Colonic mucosa (tissue), 4 donors: ENCODE measurements at regions not wholly inside any gene's neighbourhood (a gene's known extent, or its start where the extent isn't known, plus 50 kb on each side); places are given as distances from the start of the nearest gene placed in this dataset.

Source experiments
- DNase-seq: peaks from one replicate; pipeline ENCODE4 v3.0.0-alpha.2; 2020
- H3K27ac ChIP-seq: fragments of 200-600 bp; one replicate; pipeline ENCODE4 v1.8.0; 2021
- H3K27me3 ChIP-seq: fragments of 200-600 bp; one replicate; pipeline ENCODE4 v1.8.0; 2021
- H3K36me3 ChIP-seq: fragments of 200-600 bp; one replicate; pipeline ENCODE4 v1.8.0; 2021
- H3K4me1 ChIP-seq: fragments of 200-600 bp; one replicate; pipeline ENCODE4 v1.8.0; 2021; ENCODE audit warnings: mild to moderate bottlenecking
- H3K4me3 ChIP-seq: fragments of 200-600 bp; one replicate; pipeline ENCODE4 v1.8.0; 2021
- H3K9ac ChIP-seq, 2 donors: one replicate each; pipeline ENCODE4 v1.7.0; 2013; ENCODE audit warnings: control low read depth in 2 of 2, low read depth in 2 of 2, low read length in 2 of 2
- H3K9me3 ChIP-seq: fragments of 200-600 bp; one replicate; pipeline ENCODE4 v1.8.0; 2021
- intact Hi-C: fragments of 100-400 bp; cut with DNase I; formaldehyde crosslinking; loops from one replicate; pipeline ENCODE4 v1.14.1; 2022
- TF ChIP-seq, protein P1 (sequence below): fragments of 200-600 bp; IDR thresholded peaks from one replicate; pipeline ENCODE4 v1.8.0; 2022; ENCODE audit warnings: antibody characterized with exemption, mild to moderate bottlenecking
- donor health status: healthy.
- donor health status: DM: no; HTN: no; CAD: no.
- donor health status: DM: no; HTN: no; CAD: no.

DNA sequence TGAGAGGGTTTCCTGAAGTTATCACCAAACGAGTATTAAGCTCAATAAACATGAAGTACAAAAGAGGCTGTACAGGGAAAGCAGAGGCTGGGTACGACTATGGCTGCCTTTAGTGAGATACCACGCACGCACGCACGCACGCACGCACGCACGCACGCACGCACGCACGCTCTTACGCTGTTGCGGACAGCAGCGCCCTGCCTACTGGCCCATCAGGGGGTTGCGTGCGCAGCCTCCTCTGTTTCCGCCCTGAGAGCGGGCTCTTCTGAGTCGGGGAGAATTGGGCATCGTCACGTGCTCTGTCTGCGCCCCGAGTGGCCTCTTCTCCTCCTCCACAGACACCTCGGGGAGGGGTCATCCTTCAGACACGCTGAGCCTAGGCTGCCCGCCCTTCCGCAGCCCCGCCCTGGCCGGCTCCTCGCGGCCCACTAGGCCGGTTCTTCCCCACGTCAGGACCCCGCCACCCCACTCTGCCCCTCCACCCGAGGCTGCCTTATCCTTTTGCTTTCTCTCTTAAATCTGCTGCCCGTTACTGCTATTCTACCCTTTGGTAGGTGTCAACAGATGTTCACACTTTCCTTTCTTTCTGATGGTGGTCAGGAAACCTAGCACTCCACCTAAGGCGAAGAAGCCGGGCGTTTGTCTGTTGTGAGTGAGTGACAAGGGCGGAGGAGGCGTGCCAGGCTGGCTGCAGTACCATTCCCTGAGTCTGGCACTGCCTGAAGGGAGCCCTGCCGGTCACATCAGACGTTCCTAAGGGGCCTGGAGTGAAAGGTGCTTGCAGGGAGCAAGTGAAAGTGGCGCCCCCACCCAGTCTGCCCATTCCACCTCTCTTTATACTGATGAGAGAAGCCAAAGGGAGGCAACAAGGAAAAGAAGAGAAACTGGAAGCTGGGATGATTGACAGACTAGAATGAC lies 300.4 kb upstream of the B3GAT1 start:
- Histone ChIP-seq H3K27me3 (no peaks in the 10 kb centered on the region), H3K9ac (no peak overlapping the region), H3K9me3 (no peaks in the 10 kb centered on the region), H3K27ac (no peak overlapping the region), H3K4me1 (no peaks in the 10 kb centered on the region), H3K36me3 (no peaks in the 10 kb centered on the region), H3K4me3 (no peak overlapping the region)
- DNase-seq = no peak
- intact Hi-C loops = no loop called here
- TF ChIP-seq, protein P1, sequence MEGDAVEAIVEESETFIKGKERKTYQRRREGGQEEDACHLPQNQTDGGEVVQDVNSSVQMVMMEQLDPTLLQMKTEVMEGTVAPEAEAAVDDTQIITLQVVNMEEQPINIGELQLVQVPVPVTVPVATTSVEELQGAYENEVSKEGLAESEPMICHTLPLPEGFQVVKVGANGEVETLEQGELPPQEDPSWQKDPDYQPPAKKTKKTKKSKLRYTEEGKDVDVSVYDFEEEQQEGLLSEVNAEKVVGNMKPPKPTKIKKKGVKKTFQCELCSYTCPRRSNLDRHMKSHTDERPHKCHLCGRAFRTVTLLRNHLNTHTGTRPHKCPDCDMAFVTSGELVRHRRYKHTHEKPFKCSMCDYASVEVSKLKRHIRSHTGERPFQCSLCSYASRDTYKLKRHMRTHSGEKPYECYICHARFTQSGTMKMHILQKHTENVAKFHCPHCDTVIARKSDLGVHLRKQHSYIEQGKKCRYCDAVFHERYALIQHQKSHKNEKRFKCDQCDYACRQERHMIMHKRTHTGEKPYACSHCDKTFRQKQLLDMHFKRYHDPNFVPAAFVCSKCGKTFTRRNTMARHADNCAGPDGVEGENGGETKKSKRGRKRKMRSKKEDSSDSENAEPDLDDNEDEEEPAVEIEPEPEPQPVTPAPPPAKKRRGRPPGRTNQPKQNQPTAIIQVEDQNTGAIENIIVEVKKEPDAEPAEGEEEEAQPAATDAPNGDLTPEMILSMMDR = no peak

GRCh38 chr11:134711588-134711987 lies 299.5 kb upstream of the B3GAT1 start:
- TF ChIP-seq, protein P1 = no peak
- no peaks in the 10 kb centered on the region for H3K27me3 ChIP-seq
- H3K9ac ChIP-seq = no peak overlapping the region
- no peaks in the 10 kb centered on the region for H3K9me3 ChIP-seq
- intact Hi-C loops = no loop called here
- no peak for DNase-seq
- no peaks in the 10 kb centered on the region for H3K4me1 ChIP-seq
- no peak overlapping the region for H3K27ac ChIP-seq
- no peak overlapping the region for H3K4me3 ChIP-seq
- no peaks in the 10 kb centered on the region for H3K36me3 ChIP-seq

DNA sequence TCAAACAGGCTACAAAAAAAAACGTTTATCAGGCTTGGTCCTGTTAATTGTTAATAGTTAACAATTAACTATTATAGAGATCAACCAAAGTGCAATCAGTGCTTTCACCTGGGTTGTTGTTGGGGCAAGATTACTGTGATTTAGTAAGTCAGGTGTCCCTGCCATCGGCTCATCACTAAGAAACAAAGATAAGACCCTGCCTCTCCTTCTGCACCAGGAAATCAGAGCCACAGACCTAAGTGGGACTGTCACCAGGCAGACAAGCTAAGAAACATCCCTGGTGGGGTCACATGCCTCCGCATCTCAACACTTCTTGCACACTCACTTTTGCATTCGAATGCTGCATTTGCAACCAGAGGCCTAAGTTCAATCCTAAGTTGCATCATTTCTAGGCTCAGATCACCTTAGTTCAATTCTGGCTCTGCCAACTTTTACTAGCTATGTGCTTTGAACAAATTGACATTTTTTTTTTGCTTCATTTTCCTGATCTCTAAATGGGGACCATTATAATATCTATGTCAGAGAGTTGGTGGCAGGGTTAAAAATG lies 298.9 kb upstream of the B3GAT1 start:
- Histone ChIP-seq H3K27ac (no peak overlapping the region), H3K4me3 (no peak overlapping the region), H3K4me1 (no peaks in the 10 kb centered on the region), H3K27me3 (no peaks in the 10 kb centered on the region), H3K36me3 (no peaks in the 10 kb centered on the region), H3K9ac (no peak overlapping the region), H3K9me3 (no peaks in the 10 kb centered on the region)
- intact Hi-C loops = no loop called here
- TF ChIP-seq, protein P1 = no peak
- no peak for DNase-seq

GRCh38 chr11:134705858-134706257 lies 293.8 kb upstream of the B3GAT1 start:
- Histone ChIP-seq H3K27me3 (no peaks in the 10 kb centered on the region), H3K9ac (no peak overlapping the region), H3K4me3 (no peak overlapping the region), H3K4me1 (no peaks in the 10 kb centered on the region), H3K27ac (no peak overlapping the region), H3K36me3 (no peaks in the 10 kb centered on the region), H3K9me3 (no peaks in the 10 kb centered on the region)
- DNase-seq = no peak
- TF ChIP-seq, protein P1 = no peak
- intact Hi-C loops = no loop called here

GRCh38 chr11:134702827-134703226 lies 290.8 kb upstream of the B3GAT1 start:
- Histone ChIP-seq H3K4me1 (no peaks in the 10 kb centered on the region), H3K4me3 (no peak overlapping the region), H3K27me3 (no peaks in the 10 kb centered on the region), H3K36me3 (no peaks in the 10 kb centered on the region), H3K9me3 (no peaks in the 10 kb centered on the region), H3K27ac (no peak overlapping the region), H3K9ac (no peak overlapping the region)
- no peak for DNase-seq
- intact Hi-C loops = no loop called here
- TF ChIP-seq, protein P1 = no peak
